Fibroblast of pulmonary artery (primary cell): ENCODE measurements at regions not wholly inside any gene's neighbourhood (a gene's known extent, or its start where the extent isn't known, plus 50 kb on each side); places are given as distances from the start of the nearest gene placed in this dataset.
A peak's percentile ranks its signal among the peaks of the same experiment; 100 is the strongest.
"Not testable (repeated sequence)": the region's sequence is repeated elsewhere in the genome, so short reads cannot be mapped to it uniquely, and the experiment has no call there.

Experiments used
- DNase-seq: peaks from one replicate; pipeline ENCODE4 v3.0.0-alpha.2; 2010; ENCODE audit warnings: low read depth
- H3K4me3 ChIP-seq: replicated peaks from 2 replicates; pipeline ENCODE4 v1.5.1; 2011; ENCODE audit warnings: low read depth, mild to moderate bottlenecking, control low read depth, low read length, moderate library complexity
- TF ChIP-seq, protein P1 (sequence below): IDR thresholded peaks from 2 replicates; pipeline ENCODE4 v1.5.1; 2011; ENCODE audit warnings: mild to moderate bottlenecking, control low read depth, low read length, inconsistent platforms; ENCODE audit errors: missing control alignments

DNA sequence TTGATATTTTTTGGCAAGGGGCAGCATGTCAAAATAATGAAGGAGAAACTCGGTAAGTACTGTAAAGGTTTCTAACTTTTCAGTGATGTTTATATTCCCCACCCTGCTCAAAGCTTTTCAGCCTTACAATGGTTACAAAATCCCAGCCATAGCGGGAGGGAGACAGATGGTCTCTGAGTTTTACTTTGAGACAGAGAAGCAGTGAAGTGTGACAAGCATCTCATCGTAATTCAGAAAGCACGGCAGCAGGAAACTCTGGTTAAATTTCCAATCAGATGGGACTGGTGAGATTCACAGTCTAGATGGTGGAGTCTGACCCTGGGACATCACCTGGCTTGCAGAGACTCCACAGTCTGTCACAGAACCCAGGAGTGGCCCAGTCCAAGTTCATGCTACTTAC, 448.0 kb upstream of the AMELY start:
- TF ChIP-seq, protein P1, sequence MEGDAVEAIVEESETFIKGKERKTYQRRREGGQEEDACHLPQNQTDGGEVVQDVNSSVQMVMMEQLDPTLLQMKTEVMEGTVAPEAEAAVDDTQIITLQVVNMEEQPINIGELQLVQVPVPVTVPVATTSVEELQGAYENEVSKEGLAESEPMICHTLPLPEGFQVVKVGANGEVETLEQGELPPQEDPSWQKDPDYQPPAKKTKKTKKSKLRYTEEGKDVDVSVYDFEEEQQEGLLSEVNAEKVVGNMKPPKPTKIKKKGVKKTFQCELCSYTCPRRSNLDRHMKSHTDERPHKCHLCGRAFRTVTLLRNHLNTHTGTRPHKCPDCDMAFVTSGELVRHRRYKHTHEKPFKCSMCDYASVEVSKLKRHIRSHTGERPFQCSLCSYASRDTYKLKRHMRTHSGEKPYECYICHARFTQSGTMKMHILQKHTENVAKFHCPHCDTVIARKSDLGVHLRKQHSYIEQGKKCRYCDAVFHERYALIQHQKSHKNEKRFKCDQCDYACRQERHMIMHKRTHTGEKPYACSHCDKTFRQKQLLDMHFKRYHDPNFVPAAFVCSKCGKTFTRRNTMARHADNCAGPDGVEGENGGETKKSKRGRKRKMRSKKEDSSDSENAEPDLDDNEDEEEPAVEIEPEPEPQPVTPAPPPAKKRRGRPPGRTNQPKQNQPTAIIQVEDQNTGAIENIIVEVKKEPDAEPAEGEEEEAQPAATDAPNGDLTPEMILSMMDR = no peak
- DNase-seq = no peak

DNA sequence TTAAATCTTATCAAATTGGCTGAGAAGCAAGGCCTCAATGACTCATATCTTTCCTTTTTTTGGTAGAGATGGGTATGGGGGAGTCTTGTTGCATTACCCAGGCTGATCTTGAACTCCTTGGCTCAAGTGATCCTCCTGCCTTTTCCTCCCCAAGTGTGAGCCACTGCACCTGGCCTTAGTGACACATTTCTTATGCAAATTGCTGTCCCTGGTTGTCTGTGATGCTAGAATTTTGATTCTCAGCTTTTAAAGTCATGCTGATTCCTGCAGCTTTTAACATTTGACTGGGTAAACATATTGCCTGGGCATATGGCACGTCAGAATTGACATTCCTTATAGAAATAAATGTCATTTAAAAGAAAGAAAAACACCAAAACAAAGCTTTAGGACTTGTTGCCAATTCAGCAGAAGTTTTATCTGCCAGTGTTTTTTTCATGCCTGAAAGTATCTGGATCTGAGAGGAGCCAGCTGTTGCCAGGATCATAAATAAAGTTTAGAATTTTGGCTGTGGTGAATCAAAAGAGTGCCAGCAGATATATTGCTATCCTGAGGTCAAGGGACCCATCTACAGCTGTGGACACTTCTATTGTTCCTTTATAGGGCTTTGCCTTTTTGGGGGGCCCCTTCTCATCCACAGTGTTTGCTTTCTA, 446.7 kb upstream of the AMELY start:
- no peak overlapping the region for H3K4me3 ChIP-seq
- peak; percentile 46 for DNase-seq
- TF ChIP-seq, protein P1 = no peak

More for the DNA sequence above, 448.0 kb upstream of the AMELY start:
- H3K4me3 ChIP-seq = no peak overlapping the region

DNA sequence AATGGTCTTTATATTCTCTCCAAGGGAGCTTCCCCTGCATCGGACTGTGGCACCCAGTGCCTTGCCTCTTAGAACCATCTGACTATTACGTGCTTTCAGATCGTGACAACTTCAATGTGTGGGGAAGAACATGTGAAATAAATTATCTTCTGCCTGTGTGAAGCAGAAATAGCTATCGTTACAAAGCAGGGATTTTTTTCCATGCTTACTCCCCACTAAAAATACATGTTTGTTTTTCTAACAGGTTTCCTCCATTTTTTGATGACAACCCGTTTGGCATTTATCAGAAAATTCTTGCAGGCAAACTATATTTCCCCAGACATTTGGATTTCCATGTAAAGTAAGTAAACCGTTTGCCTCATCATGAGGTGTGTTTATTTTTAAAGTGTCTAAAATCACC, 444.3 kb upstream of the AMELY start:
- H3K4me3 ChIP-seq, DNase-seq: not testable (repeated sequence)

DNA sequence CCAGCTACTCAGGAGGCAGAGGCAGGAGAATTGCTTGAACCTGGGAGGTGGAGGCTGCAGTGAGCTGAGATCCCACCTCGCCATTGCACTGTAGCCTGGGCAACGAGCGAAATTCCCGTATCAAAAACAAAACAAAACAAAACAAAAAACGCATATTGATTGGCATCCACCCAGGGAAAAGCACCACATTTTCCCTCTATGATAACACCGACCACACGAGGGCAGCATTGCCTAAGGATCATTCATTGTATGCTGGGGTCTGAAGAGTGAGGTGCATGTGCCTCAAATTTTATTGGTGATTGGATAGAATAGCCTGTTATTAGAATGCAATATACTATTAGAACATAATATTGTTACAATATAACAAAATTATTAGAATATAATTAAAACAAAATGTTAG, 433.1 kb upstream of the AMELY start:
- TF ChIP-seq, protein P1 = peak; percentile 52
- peak; percentile 78 for DNase-seq
- no peak overlapping the region for H3K4me3 ChIP-seq

DNA sequence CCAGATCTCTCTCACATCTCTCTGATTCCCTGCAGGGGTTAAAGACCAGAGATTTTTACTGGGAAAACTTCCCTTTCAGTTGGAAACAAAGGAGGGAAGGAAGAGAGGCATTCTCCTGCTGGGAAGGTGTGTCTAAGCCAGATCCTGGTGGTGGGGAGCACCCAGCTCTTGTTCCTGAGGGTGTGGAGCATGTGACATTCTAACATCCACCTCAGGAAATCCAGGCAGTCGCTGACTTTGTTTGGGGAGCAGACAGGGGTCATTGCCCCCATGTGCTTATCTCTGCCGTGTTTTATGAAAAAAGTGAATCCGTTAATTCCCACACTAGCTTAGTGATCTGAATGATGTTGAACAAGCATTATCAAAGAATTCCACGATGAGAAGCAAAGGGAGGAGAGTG, 431.7 kb upstream of the AMELY start:
- TF ChIP-seq, protein P1 = no peak
- H3K4me3 ChIP-seq = no peak overlapping the region
- DNase-seq = no peak

DNA sequence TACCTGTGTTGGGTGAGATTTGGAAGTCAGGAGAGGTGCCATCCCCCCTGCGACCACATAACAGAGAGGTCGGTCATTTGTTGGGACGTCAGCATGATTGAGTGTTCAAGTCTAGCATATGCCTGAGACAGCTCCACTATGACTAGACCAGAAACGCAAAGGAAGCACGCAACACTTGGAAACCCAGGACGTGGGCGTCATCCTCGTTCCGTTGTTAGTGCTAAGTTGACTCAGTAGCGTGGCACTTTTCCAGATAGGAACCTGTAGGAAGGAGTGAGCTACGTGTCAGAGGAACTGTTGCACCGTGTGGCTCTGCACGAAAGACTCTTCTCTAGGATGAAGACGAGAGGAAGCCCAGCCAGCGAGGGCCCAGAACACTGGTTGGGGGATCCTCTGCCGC, 431.2 kb upstream of the AMELY start:
- H3K4me3 ChIP-seq = not testable (repeated sequence)
- DNase-seq = peak; percentile 80

DNA sequence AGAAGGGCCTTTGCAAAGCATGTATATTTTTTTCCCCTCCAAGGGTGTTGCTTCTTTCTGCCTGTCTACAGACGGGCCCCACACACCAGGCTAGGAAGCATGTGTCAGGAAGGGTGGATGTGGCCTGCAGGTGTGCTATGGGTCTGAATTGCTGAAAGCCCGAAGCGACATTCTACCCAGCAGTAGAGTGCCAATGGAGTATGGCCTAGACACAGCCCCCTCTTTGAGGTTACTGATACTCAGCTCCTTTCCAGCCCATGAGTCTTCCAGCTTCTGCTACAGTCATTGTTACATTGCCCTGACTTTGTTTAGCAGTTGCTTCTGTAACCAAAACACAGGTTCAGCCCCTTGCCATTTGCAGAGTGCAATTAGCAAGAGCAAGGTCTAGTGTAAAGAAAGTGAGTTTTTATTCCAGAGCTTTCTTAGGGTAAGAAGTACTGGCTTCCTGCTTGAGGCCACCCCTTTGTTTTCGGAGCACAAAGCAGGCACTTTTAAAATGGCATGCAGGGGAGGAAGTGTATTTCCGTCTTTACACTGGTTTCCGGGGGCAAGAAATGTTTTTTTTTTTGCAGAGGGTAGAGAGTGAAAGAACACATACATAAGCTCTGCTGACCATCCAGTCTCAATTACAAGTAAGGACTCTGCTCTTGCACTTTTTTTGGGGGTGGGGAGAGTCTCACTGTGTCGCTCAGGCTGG, 428.0 kb upstream of the AMELY start:
- DNase-seq = no peak
- H3K4me3 ChIP-seq = no peak overlapping the region
- TF ChIP-seq, protein P1 = no peak
